ENCODE measurements at regions not wholly inside any gene's neighbourhood (a gene's known extent, or its start where the extent isn't known, plus 50 kb on each side); places are given as distances from the start of the nearest gene placed in this dataset.

- Histone ChIP-seq H4K20me1 (ENCODE audit: insufficient read depth, low read length) (no peaks in the 10 kb centered on the region), H3K4me2 (replicated peaks; ENCODE audit: extremely low read depth, low read length, poor library complexity, severe bottlenecking) (no peak overlapping the region), H3K9ac (ENCODE audit: insufficient read depth, low read length, poor library complexity, severe bottlenecking) (no peak overlapping the region), H3K4me3 (replicated peaks in 1 of 3; ENCODE audit: low read depth in 2 of 3, low read length in 3 of 3) (no peak overlapping the region), H3K27ac (ENCODE audit: low read depth in 1 of 2, low read length in 2 of 2) (no peak overlapping the region), H3K27me3 (ENCODE audit: control insufficient read depth in 2 of 2, insufficient read depth in 2 of 2, low read length in 2 of 2) (no peaks in the 10 kb centered on the region), H3K79me2 (ENCODE audit: insufficient read depth, low read length) (no peaks in the 10 kb centered on the region), H3K9me3 (replicated peaks in 1 of 2; ENCODE audit: control insufficient read depth in 1 of 2, insufficient read depth in 1 of 2, low read length in 2 of 2) (no peaks in the 10 kb centered on the region), H3K36me3 (replicated peaks in 1 of 2; ENCODE audit: control insufficient read depth in 1 of 2, insufficient read depth in 2 of 2, low read length in 2 of 2) (no peaks in the 10 kb centered on the region), H2AFZ (ENCODE audit: insufficient read depth, low read depth, low read length, poor library complexity, severe bottlenecking) (no peak overlapping the region), H3K4me1 (ENCODE audit: control insufficient read depth in 1 of 2, insufficient read depth in 2 of 2, low read length in 2 of 2) (no peaks in the 10 kb centered on the region)
- DNase-seq = no peak
- Mint-ChIP-seq H3K4me1 (no peaks in the 10 kb centered on the region), H3K27me3 (ENCODE audit: low read depth in 3 of 3) (peaks cover 0 to 3% (median 2%) of the 10 kb centered on the region in 3 donors), H3K27ac (no peak overlapping the region), H3K36me3 (no peaks in the 10 kb centered on the region), H3K4me3 (no peak overlapping the region), H3K9me3 (no peaks in the 10 kb centered on the region)
- intact Hi-C loops (cut with micrococcal nuclease) = no loop called here
- WGBS (ENCODE audit: insufficient coverage) = 57% methylated on average over 3 of the region's 4 CpGs
- no peak for TF ChIP-seq CTCF (IDR thresholded peaks at IDR 0.05)
Observed at GRCh38 chr2:35973737-35974132, 381.8 kb upstream of the CRIM1 start.

- Histone ChIP-seq H3K79me2 (ENCODE audit: insufficient read depth, low read length) (no peaks in the 10 kb centered on the region), H3K36me3 (replicated peaks in 1 of 2; ENCODE audit: control insufficient read depth in 1 of 2, insufficient read depth in 2 of 2, low read length in 2 of 2) (no peaks in the 10 kb centered on the region), H3K9me3 (replicated peaks in 1 of 2; ENCODE audit: control insufficient read depth in 1 of 2, insufficient read depth in 1 of 2, low read length in 2 of 2) (no peaks in the 10 kb centered on the region), H3K4me1 (ENCODE audit: control insufficient read depth in 1 of 2, insufficient read depth in 2 of 2, low read length in 2 of 2) (no peaks in the 10 kb centered on the region), H3K27ac (ENCODE audit: low read depth in 1 of 2, low read length in 2 of 2) (no peak overlapping the region), H4K20me1 (ENCODE audit: insufficient read depth, low read length) (no peaks in the 10 kb centered on the region), H3K4me3 (replicated peaks in 1 of 3; ENCODE audit: low read depth in 2 of 3, low read length in 3 of 3) (no peak overlapping the region), H3K27me3 (ENCODE audit: control insufficient read depth in 2 of 2, insufficient read depth in 2 of 2, low read length in 2 of 2) (no peaks in the 10 kb centered on the region), H3K9ac (ENCODE audit: insufficient read depth, low read length, poor library complexity, severe bottlenecking) (no peak overlapping the region), H2AFZ (ENCODE audit: insufficient read depth, low read depth, low read length, poor library complexity, severe bottlenecking) (no peak overlapping the region), H3K4me2 (replicated peaks; ENCODE audit: extremely low read depth, low read length, poor library complexity, severe bottlenecking) (no peak overlapping the region)
- no peak overlapping the region for H3K4me3 Mint-ChIP-seq
- no peaks in the 10 kb centered on the region for H3K36me3 Mint-ChIP-seq
- no peak for DNase-seq
- no peak overlapping the region for H3K27ac Mint-ChIP-seq
- H3K27me3 Mint-ChIP-seq (ENCODE audit: low read depth in 3 of 3) = peaks cover 0 to 3% (median 2%) of the 10 kb centered on the region in 3 donors
- no peak for TF ChIP-seq CTCF (IDR thresholded peaks at IDR 0.05)
- no CpG with 5 or more reads among the region's 1 CpG for WGBS (ENCODE audit: insufficient coverage)
- H3K4me1 Mint-ChIP-seq = no peaks in the 10 kb centered on the region
- intact Hi-C loops (cut with micrococcal nuclease) = no loop called here
- no peaks in the 10 kb centered on the region for H3K9me3 Mint-ChIP-seq
Observed at GRCh38 chr2:35973132-35973736, 382.3 kb upstream of the CRIM1 start.

All from CD14-positive monocyte (primary cell).